CMK (cell line): ENCODE measurements at regions not wholly inside any gene's neighbourhood (a gene's known extent, or its start where the extent isn't known, plus 50 kb on each side); places are given as distances from the start of the nearest gene placed in this dataset.

Experiments
- DNase-seq: peaks from one replicate; pipeline ENCODE4 v3.0.0-alpha.2; 2010; ENCODE audit warnings: low read depth

- no peak for DNase-seq
Measured at GRCh38 chr12:102534899-102535298, 54.5 kb upstream of the IGF1 start.

- DNase-seq = no peak
Measured at GRCh38 chr12:102533483-102534215, 53.3 kb upstream of the IGF1 start.
